IMR-90 (cell line): ENCODE measurements at regions not wholly inside any gene's neighbourhood (a gene's known extent, or its start where the extent isn't known, plus 50 kb on each side); places are given as distances from the start of the nearest gene placed in this dataset.

Experiments
- ATAC-seq: fragments of 200-7000 bp; cut with Tn5 transposase; 2 replicates; pipeline ENCODE4 v1.9.1; 2020; ENCODE audit warnings: low read depth, mild to moderate bottlenecking, moderate library complexity
- BruUV-seq: library from RNA; stranded (reverse); fragments of 400-500 nt; replicated peaks from 2 replicates; lab custom pipeline; 2021; lab: Mats Ljungman, UMichigan
- CTCF ChIA-PET: fragments of 300-600 bp; formaldehyde crosslinking; extraction: SDS; loops from one replicate; lab custom pipeline; 2021; ENCODE audit warnings: antibody characterized with exemption; lab: Yijun Ruan, JAX
- POLR2A ChIA-PET: fragments of 300-600 bp; sonication (Branson Sonifier 250); formaldehyde crosslinking; loops from one replicate; lab custom pipeline; 2022; ENCODE audit warnings: antibody characterized with exemption; ENCODE audit not compliant: unreplicated experiment; lab: Charles Lee
- DNase-seq: peaks from one replicate; pipeline ENCODE4 v3.0.0; 2013
- H2AFZ ChIP-seq: replicated peaks from 2 replicates; pipeline ENCODE3; 2013; ENCODE audit warnings: low read length, mild to moderate bottlenecking; ENCODE audit not compliant: poor library complexity
- H2AK5ac ChIP-seq: 2 replicates; pipeline ENCODE4 v1.6.1; 2013; ENCODE audit warnings: low read depth, low read length, inconsistent platforms
- H2AK9ac ChIP-seq: replicated peaks from 2 replicates; pipeline ENCODE3; 2013; ENCODE audit warnings: mild to moderate bottlenecking, low read depth, low read length, moderate library complexity; ENCODE audit not compliant: poor library complexity
- H2BK120ac ChIP-seq: 2 replicates; pipeline ENCODE4 v1.6.1; 2013; ENCODE audit warnings: low read depth, low read length, inconsistent platforms
- H2BK15ac ChIP-seq: 3 replicates; pipeline ENCODE4 v1.6.1; 2013; ENCODE audit warnings: low read depth, low read length, inconsistent platforms
- H2BK20ac ChIP-seq: 2 replicates; pipeline ENCODE4 v1.6.1; 2013; ENCODE audit warnings: low read depth, mild to moderate bottlenecking, inconsistent platforms, low read length, moderate library complexity
- H2BK5ac ChIP-seq: 2 replicates; pipeline ENCODE4 v1.6.1; 2013; ENCODE audit warnings: mild to moderate bottlenecking, low read depth, low read length, inconsistent platforms; ENCODE audit not compliant: poor library complexity, severe bottlenecking
- H3K14ac ChIP-seq: replicated peaks from 2 replicates; pipeline ENCODE4 v1.6.1; 2013; ENCODE audit warnings: low read depth, low read length, inconsistent platforms
- H3K18ac ChIP-seq: 2 replicates; pipeline ENCODE4 v1.6.1; 2013; ENCODE audit warnings: low read depth, low read length, control low read depth
- H3K23ac ChIP-seq: 2 replicates; pipeline ENCODE4 v1.6.1; 2013; ENCODE audit warnings: low read depth, low read length, inconsistent platforms
- H3K27ac ChIP-seq: 2 replicates; pipeline ENCODE4 v1.5.1; 2013; ENCODE audit warnings: mild to moderate bottlenecking, control low read depth, low read length; ENCODE audit not compliant: insufficient read depth
- H3K27me3 ChIP-seq: 2 replicates; pipeline ENCODE4 v1.6.1; 2013; ENCODE audit warnings: low read length; ENCODE audit not compliant: control insufficient read depth, insufficient read depth
- H3K36me3 ChIP-seq: 2 replicates; pipeline ENCODE4 v1.6.1; 2013; ENCODE audit warnings: low read length, mixed read lengths; ENCODE audit not compliant: control insufficient read depth, insufficient read depth
- H3K4ac ChIP-seq: 2 replicates; pipeline ENCODE4 v1.6.1; 2013; ENCODE audit warnings: low read depth, low read length, inconsistent platforms
- H3K4me1 ChIP-seq: 2 replicates; pipeline ENCODE4 v1.6.1; 2013; ENCODE audit warnings: low read length, mixed read lengths; ENCODE audit not compliant: control insufficient read depth, insufficient read depth
- H3K4me2 ChIP-seq: 2 replicates; pipeline ENCODE4 v1.6.1; 2013; ENCODE audit warnings: low read depth, mild to moderate bottlenecking, control low read depth, low read length, moderate library complexity
- H3K4me3 ChIP-seq: 2 replicates; pipeline ENCODE4 v1.5.1; 2013; ENCODE audit warnings: low read depth, mild to moderate bottlenecking, control low read depth, low read length, moderate library complexity; ENCODE audit not compliant: insufficient read depth
- H3K56ac ChIP-seq: 2 replicates; pipeline ENCODE4 v1.6.1; 2013; ENCODE audit warnings: low read length, inconsistent platforms; ENCODE audit not compliant: insufficient read depth; ENCODE audit errors: extremely low read depth
- H3K79me1 ChIP-seq, 2 experiments: 2 replicates each; pipeline ENCODE4 v1.6.1; 2013; ENCODE audit warnings: low read length in 2 of 2, inconsistent platforms in 1 of 2, low read depth in 1 of 2
- H3K9ac ChIP-seq: 2 replicates; pipeline ENCODE4 v1.6.1; 2013; ENCODE audit warnings: low read depth, low read length, control low read depth
- H3K9me1 ChIP-seq: 2 replicates; pipeline ENCODE4 v1.6.1; 2013; ENCODE audit warnings: low read length, inconsistent platforms; ENCODE audit not compliant: insufficient read depth
- H3K9me3 ChIP-seq: 2 replicates; pipeline ENCODE4 v1.6.1; 2013; ENCODE audit warnings: low read length; ENCODE audit not compliant: control insufficient read depth, insufficient read depth
- H4K20me1 ChIP-seq: 2 replicates; pipeline ENCODE4 v1.6.1; 2013; ENCODE audit warnings: low read length, inconsistent platforms; ENCODE audit not compliant: insufficient read depth
- H4K5ac ChIP-seq: 2 replicates; pipeline ENCODE4 v1.6.1; 2013; ENCODE audit warnings: mild to moderate bottlenecking, low read depth, low read length, control low read depth
- H4K8ac ChIP-seq, 2 experiments: 2 replicates each; pipeline ENCODE4 v1.6.1; 2013; ENCODE audit warnings: low read depth in 2 of 2, low read length in 2 of 2, control low read depth in 1 of 2, inconsistent platforms in 1 of 2
- H4K91ac ChIP-seq: 2 replicates; pipeline ENCODE4 v1.6.1; 2013; ENCODE audit warnings: low read depth, low read length, inconsistent platforms; ENCODE audit not compliant: insufficient read depth
- BHLHE40 ChIP-seq: fragments of 150-350 bp; IDR thresholded peaks from 2 replicates; pipeline ENCODE4 v1.6.1; 2016; ENCODE audit warnings: mild to moderate bottlenecking, low read depth, low read length
- CEBPB ChIP-seq: IDR thresholded peaks from 2 replicates; pipeline ENCODE4 v1.6.1; 2012; ENCODE audit warnings: low read depth, low read length, improper control_type of control experiment
- CHD1 ChIP-seq: IDR thresholded peaks from 2 replicates; pipeline ENCODE4 v1.6.1; 2012; ENCODE audit warnings: low read depth, low read length, improper control_type of control experiment
- FOS ChIP-seq: fragments of 150-350 bp; IDR thresholded peaks from 2 replicates; pipeline ENCODE4 v1.6.1; 2016; ENCODE audit warnings: low read depth, low read length
- MXI1 ChIP-seq: IDR thresholded peaks from 2 replicates; pipeline ENCODE4 v1.6.1; 2012; ENCODE audit warnings: low read depth, mild to moderate bottlenecking, low read length, moderate library complexity, borderline replicate concordance
- NFE2L2 ChIP-seq: fragments of 150-350 bp; IDR thresholded peaks from 2 replicates; pipeline ENCODE4 v1.6.1; 2016; ENCODE audit warnings: low read depth, mild to moderate bottlenecking, low read length
- RAD21 ChIP-seq: IDR thresholded peaks from 2 replicates; pipeline ENCODE4 v1.6.1; 2012; ENCODE audit warnings: low read length, improper control_type of control experiment
- RFX5 ChIP-seq: IDR thresholded peaks from 2 replicates; pipeline ENCODE4 v1.8.0; 2012; ENCODE audit warnings: low read depth, mild to moderate bottlenecking, low read length, moderate library complexity
- USF2 ChIP-seq: fragments of 150-350 bp; IDR thresholded peaks from 2 replicates; pipeline ENCODE4 v1.6.1; 2017; ENCODE audit warnings: mild to moderate bottlenecking, antibody characterized with exemption, low read length, low read depth
- WGBS, 2 experiments: methylation state at CpG; one replicate each; pipeline versions ENCODE4 v1.1.5 to v1.1.7; 2013; ENCODE audit warnings: missing lambda C conversion rate in 2 of 2; ENCODE audit not compliant: insufficient read length in 1 of 2; ENCODE audit errors: extremely low coverage in 2 of 2; 5-methylcytosine and 5-hydroxymethylcytosine counted together
- dilution Hi-C: fragments of 300-500 bp; cut with HindIII; formaldehyde crosslinking; loops from one replicate; pipeline ENCODE4 v1.14.3; 2018; ENCODE audit warnings: low sequenced_read_pairs; ENCODE audit not compliant: unreplicated experiment
- in situ Hi-C: fragments of 300-500 bp; cut with MboI; formaldehyde crosslinking; loops from 3 replicates; pipeline ENCODE4 v1.14.3; 2019; ENCODE audit warnings: low sequenced_read_pairs, inconsistent platforms, mixed read lengths
- intact Hi-C: fragments of 100-400 bp; cut with micrococcal nuclease; formaldehyde crosslinking; loops from 2 replicates; pipeline ENCODE4 v1.10.0; 2022
- TF ChIP-seq, protein P1 (sequence below): conservative IDR thresholded peaks from 2 replicates; pipeline ENCODE4 v1.5.1; 2012; ENCODE audit warnings: mild to moderate bottlenecking, low read depth, low read length, improper control_type of control experiment

DNA sequence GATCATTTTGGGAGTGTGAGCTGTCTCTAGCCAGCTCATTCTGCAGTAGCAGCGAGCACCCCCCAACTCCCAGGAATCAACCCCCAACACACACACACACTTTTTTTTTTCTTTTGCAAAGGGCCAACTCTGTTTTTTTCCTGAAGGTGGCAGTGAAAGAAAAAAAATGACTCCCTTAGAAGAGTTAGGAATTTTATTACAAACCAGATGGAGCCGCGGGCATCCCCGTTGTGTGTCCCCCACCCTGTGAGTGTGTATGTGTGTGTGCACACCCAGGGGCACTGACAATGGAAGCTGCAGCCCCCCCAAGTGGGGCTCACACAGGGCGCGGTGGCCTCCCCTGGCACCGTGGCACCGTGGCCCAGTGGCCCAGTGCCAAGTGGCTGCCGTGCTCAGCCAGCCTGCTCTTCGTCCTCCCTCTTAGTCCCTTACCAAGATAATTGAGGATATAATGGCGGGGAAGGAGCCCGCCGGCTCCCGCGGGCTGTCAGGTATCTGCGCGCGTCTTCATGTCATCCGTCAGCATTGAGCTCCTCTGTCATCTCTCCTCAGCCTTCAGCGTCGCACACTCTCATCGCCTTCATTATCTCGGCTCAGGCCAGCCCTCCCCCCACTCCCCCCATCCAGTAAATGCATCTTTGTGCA lies 314.1 kb downstream of the ZNF536 start:
- H2AK5ac ChIP-seq: no peak overlapping the region

More for the DNA sequence above, 314.1 kb downstream of the ZNF536 start:
- POLR2A ChIA-PET: no interaction called here
- Histone ChIP-seq H3K14ac (no peak overlapping the region), H3K36me3 (no peaks in the 10 kb centered on the region), H4K8ac (no peak overlapping the region), H3K9me3 (no peaks in the 10 kb centered on the region), H3K27me3 (peaks cover 18% of the 10 kb centered on the region), H2BK120ac (no peak overlapping the region), H3K4ac (no peak overlapping the region), H2BK20ac (no peak overlapping the region), H3K79me1 (no peaks in the 10 kb centered on the region), H3K4me1 (no peaks in the 10 kb centered on the region), H4K91ac (no peak overlapping the region), H3K23ac (no peak overlapping the region), H3K9me1 (no peaks in the 10 kb centered on the region), H3K56ac (no peak overlapping the region), H3K18ac (no peak overlapping the region), H2AK9ac (no peak overlapping the region), H3K27ac (no peak overlapping the region), H4K20me1 (no peaks in the 10 kb centered on the region), H2BK15ac (no peak overlapping the region), H4K5ac (no peak overlapping the region), H3K4me2 (no peak overlapping the region), H2BK5ac (no peak overlapping the region), H2AFZ (no peak overlapping the region), H3K9ac (no peak overlapping the region), H3K4me3 (no peak overlapping the region)
- TF ChIP-seq RAD21 (no peak), CHD1 (no peak), FOS (no peak), BHLHE40 (no peak), USF2 (no peak), MXI1 (no peak), NFE2L2 (no peak), CEBPB (no peak), RFX5 (no peak)
- TF ChIP-seq, protein P1, sequence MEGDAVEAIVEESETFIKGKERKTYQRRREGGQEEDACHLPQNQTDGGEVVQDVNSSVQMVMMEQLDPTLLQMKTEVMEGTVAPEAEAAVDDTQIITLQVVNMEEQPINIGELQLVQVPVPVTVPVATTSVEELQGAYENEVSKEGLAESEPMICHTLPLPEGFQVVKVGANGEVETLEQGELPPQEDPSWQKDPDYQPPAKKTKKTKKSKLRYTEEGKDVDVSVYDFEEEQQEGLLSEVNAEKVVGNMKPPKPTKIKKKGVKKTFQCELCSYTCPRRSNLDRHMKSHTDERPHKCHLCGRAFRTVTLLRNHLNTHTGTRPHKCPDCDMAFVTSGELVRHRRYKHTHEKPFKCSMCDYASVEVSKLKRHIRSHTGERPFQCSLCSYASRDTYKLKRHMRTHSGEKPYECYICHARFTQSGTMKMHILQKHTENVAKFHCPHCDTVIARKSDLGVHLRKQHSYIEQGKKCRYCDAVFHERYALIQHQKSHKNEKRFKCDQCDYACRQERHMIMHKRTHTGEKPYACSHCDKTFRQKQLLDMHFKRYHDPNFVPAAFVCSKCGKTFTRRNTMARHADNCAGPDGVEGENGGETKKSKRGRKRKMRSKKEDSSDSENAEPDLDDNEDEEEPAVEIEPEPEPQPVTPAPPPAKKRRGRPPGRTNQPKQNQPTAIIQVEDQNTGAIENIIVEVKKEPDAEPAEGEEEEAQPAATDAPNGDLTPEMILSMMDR: no peak
- no CpG with 5 or more reads among the region's 23 CpGs for WGBS, 2 experiments
- ATAC-seq: no peak
- no peak for DNase-seq
- no TSS peak for BruUV-seq
- in situ Hi-C loops (no loop called here), dilution Hi-C loops (no loop called here), intact Hi-C loops (loop anchor here (10.0 kb wide), 1 partner anchor 429 kb away; no protein-coding TSS in a partner anchor)
- CTCF ChIA-PET: interaction anchor here (0.6 kb wide), 1 partner anchor 1664 kb away, joined by 3 read pairs; no protein-coding TSS in a partner anchor
